Gastrocnemius medialis (tissue), 4 donors: ENCODE measurements at regions not wholly inside any gene's neighbourhood (a gene's known extent, or its start where the extent isn't known, plus 50 kb on each side); places are given as distances from the start of the nearest gene placed in this dataset.

Experiments
- ATAC-seq, 2 donors: fragments of 150-250 bp; one replicate each; pipeline ENCODE4 v1.9.1; 2016
- DNase-seq, 2 donors: peaks; one replicate each; pipeline ENCODE4 v3.0.0-alpha.2; 2019
- H3K27ac ChIP-seq, 4 donors: fragments of 200-600 bp; sonication (generic); 1 replicate in 1 of 4; 2 replicates in 3 of 4; pipeline ENCODE4 v1.5.1; 2016 to 2018; ENCODE audit warnings: mild to moderate bottlenecking in 2 of 4, moderate library complexity in 1 of 4
- H3K27me3 ChIP-seq, 3 donors: fragments of 200-600 bp; sonication (generic) in 2 of 3; 1 replicate in 1 of 3; 2 replicates in 2 of 3; pipeline versions ENCODE4 v1.5.1 to v1.6.0; 2016 to 2019; ENCODE audit warnings: mild to moderate bottlenecking in 1 of 3, moderate library complexity in 1 of 3
- H3K36me3 ChIP-seq, 2 donors: fragments of 200-600 bp; sonication (generic) in 1 of 2; one replicate each; pipeline ENCODE4 v1.5.1; 2017 to 2018
- H3K4me1 ChIP-seq, 2 donors: fragments of 200-600 bp; sonication (generic) in 1 of 2; one replicate each; pipeline ENCODE4 v1.5.1; 2016 to 2017; ENCODE audit warnings: mild to moderate bottlenecking in 2 of 2
- H3K4me3 ChIP-seq, 4 donors: fragments of 200-600 bp; sonication (generic) in 3 of 4; 1 replicate in 1 of 4; 2 replicates in 3 of 4; pipeline ENCODE4 v1.5.1; 2016 to 2019; ENCODE audit warnings: mild to moderate bottlenecking in 2 of 4
- H3K9me3 ChIP-seq, 3 donors: fragments of 200-600 bp; sonication (generic) in 2 of 3; 1 replicate in 1 of 3; 2 replicates in 2 of 3; pipeline ENCODE4 v1.5.1; 2016 to 2019
- POLR2A ChIP-seq, 2 donors: fragments of 450-650 bp; IDR thresholded peaks; one replicate each; pipeline ENCODE4 v1.6.1; 2017; ENCODE audit warnings: antibody characterized with exemption in 2 of 2, mild to moderate bottlenecking in 2 of 2, moderate library complexity in 2 of 2
- in situ Hi-C, 4 donors: fragments of 200-750 bp; cut with MboI; loops; one replicate each; pipeline versions ENCODE4 v1.15.0 to v1.8.0; 2017; ENCODE audit warnings: low sequenced_read_pairs in 4 of 4
- intact Hi-C: fragments of 100-400 bp; cut with DNase I; formaldehyde crosslinking; loops from one replicate; pipeline ENCODE4 v1.15.1; 2023; ENCODE audit warnings: low total_unique reads
- TF ChIP-seq, protein P1 (sequence below), 5 experiments: fragments of 450-650 bp in 3 of 5; fragments of 200-600 bp in 2 of 5; sonication (generic) in 2 of 5; IDR thresholded peaks in 4 of 5; conservative IDR thresholded peaks in 1 of 5; 1 replicate in 4 of 5; 2 replicates in 1 of 5; pipeline ENCODE4 v1.5.1; 2016 to 2019; ENCODE audit warnings: antibody characterized with exemption in 5 of 5, mild to moderate bottlenecking in 3 of 5, moderate library complexity in 3 of 5

DNA sequence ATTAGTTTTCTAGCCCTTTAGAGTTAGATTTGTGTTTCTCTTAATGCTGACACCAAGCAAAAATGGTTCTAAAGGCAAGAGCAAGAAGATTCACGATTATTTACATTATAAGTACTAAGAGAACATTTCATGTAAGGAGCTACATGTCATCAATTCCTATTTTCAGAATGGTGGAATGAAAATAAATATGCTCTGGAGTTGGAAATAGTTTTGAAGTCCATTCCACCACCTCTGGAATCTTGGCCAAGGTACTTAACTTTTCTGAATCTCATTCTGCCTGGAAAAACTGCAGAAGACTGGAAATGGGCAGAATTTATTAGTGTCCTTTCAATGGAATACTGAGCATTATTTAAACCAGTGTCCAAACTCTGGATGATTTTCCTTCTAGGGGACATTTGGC is 125.1 kb upstream of the RAB11FIP2 start:
- DNase-seq: no peak
- intact Hi-C loops: no loop called here
- Histone ChIP-seq H3K9me3 (no peaks in the 10 kb centered on the region), H3K36me3 (no peaks in the 10 kb centered on the region), H3K27ac (no peak overlapping the region), H3K27me3 (peaks cover 0 to 3% (median 0%) of the 10 kb centered on the region in 3 donors), H3K4me3 (no peak overlapping the region), H3K4me1 (no peaks in the 10 kb centered on the region)
- in situ Hi-C loops: no loop called here
- TF ChIP-seq POLR2A (IDR thresholded peaks at IDR 0.05): no peak
- TF ChIP-seq, protein P1, sequence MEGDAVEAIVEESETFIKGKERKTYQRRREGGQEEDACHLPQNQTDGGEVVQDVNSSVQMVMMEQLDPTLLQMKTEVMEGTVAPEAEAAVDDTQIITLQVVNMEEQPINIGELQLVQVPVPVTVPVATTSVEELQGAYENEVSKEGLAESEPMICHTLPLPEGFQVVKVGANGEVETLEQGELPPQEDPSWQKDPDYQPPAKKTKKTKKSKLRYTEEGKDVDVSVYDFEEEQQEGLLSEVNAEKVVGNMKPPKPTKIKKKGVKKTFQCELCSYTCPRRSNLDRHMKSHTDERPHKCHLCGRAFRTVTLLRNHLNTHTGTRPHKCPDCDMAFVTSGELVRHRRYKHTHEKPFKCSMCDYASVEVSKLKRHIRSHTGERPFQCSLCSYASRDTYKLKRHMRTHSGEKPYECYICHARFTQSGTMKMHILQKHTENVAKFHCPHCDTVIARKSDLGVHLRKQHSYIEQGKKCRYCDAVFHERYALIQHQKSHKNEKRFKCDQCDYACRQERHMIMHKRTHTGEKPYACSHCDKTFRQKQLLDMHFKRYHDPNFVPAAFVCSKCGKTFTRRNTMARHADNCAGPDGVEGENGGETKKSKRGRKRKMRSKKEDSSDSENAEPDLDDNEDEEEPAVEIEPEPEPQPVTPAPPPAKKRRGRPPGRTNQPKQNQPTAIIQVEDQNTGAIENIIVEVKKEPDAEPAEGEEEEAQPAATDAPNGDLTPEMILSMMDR (IDR thresholded peaks at IDR 0.05 in 4 of 5, conservative IDR thresholded peaks at IDR 0.05 in 1 of 5): no peak
- no peak for ATAC-seq

DNA sequence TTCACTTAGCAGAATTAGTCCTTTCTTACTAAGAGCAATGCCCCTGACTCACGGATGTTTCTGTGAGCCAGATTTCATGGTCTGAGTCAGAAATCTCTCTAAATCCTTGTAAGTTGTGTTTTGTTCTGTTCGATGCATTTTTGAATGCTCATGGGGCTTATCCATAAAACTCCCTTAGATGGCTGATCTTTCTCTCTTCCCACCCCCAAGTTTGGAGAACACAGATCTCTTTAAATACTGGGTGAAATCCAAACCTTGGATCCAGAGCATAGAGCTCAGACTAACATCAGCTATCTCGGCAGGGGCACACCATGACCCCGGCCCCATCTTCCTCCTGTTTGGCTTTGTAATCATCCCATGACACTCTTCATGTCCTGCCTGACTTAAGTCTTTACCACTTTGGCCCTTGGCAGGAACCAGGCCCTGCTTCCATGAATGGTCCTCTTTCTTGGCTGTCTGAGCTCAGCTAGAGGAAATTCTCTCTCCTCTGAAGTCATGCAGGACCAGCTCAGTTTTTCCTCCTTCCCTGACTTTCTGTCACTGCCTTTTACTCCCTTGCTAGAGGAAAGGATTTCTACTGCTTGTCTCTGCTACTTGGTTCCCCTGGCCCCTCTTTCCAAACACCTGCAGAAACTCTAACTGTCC is 120.4 kb upstream of the RAB11FIP2 start:
- no peak for TF ChIP-seq POLR2A (IDR thresholded peaks at IDR 0.05)
- TF ChIP-seq, protein P1 (IDR thresholded peaks at IDR 0.05 in 4 of 5, conservative IDR thresholded peaks at IDR 0.05 in 1 of 5): no peak
- ATAC-seq (no peak), DNase-seq (no peak)
- in situ Hi-C loops (no loop called here), intact Hi-C loops (no loop called here)
- Histone ChIP-seq H3K27ac (no peak overlapping the region), H3K9me3 (no peaks in the 10 kb centered on the region), H3K27me3 (no peaks in the 10 kb centered on the region), H3K4me3 (no peak overlapping the region), H3K4me1 (no peaks in the 10 kb centered on the region), H3K36me3 (no peaks in the 10 kb centered on the region)

DNA sequence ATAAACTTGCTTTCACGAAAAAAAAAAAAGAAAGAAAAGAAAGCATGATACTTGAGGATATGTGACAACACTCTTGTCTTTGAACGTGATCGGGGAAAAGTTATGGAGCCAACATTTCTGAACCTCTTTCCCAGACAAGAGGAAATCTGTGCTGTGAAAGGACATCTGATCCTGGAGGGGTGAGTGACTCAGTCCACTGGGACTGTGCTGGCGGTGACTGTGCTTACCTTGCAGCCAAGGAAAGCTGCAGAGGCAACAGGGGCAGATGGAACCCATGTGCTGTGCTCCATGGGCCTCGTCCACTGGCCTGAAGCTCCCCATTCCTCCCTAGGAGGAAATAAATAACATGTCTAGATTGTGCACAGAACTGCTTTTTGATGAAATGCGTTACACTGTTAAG is 116.5 kb upstream of the RAB11FIP2 start:
- DNase-seq (peak in 1 of 2 donors; percentile 19), ATAC-seq (no peak)
- TF ChIP-seq, protein P1 (IDR thresholded peaks at IDR 0.05 in 4 of 5, conservative IDR thresholded peaks at IDR 0.05 in 1 of 5): no peak
- no peak for TF ChIP-seq POLR2A (IDR thresholded peaks at IDR 0.05)
- in situ Hi-C loops (no loop called here), intact Hi-C loops (no loop called here)
- H3K4me1 ChIP-seq: no peaks in the 10 kb centered on the region
- no peaks in the 10 kb centered on the region for H3K9me3 ChIP-seq
- H3K36me3 ChIP-seq: no peaks in the 10 kb centered on the region
- no peak overlapping the region for H3K4me3 ChIP-seq
- H3K27me3 ChIP-seq: no peaks in the 10 kb centered on the region
- no peak overlapping the region for H3K27ac ChIP-seq

DNA sequence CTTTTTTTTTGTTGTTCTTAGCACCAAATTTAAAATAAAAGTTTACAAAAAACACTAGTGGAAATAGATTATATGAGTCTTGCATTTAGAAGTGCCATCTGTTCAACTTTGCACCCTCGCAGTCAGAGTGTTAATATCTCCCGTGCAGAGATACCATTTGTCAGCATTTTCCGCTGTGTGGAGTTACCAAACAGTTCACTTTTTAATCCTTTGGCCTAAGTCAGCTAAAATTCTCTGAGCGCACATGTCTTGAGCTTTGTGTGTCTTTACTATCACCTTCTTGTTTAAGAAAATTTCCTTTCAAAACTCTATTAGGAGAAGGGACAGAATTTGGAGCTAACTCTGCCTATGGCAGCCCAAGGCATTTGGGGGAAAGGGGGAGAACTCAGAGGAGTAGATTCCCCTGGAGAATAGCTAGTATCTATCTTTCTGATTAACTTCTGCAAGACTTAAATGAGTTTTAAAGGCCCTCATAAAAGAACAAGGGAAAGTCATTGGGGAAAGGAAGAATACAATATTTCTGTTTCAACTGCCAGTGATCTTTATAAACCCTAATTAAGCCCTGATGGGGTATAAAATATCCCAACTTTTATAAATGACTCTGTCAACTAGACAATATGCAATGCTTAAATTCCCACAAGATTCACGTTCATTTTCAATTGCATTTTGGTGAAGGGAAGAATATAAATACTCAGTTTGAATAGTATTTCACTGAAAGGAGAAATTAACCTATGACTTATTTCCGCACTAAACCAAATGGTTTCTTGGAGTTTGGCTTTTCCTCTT is 114.9 kb upstream of the RAB11FIP2 start:
- H3K4me1 ChIP-seq: no peaks in the 10 kb centered on the region
- H3K4me3 ChIP-seq: no peak overlapping the region
- no peak overlapping the region for H3K27ac ChIP-seq
- no peaks in the 10 kb centered on the region for H3K27me3 ChIP-seq
- in situ Hi-C loops: no loop called here
- intact Hi-C loops: no loop called here
- H3K36me3 ChIP-seq: no peaks in the 10 kb centered on the region
- no peaks in the 10 kb centered on the region for H3K9me3 ChIP-seq
- no peak for ATAC-seq
- TF ChIP-seq, protein P1 (IDR thresholded peaks at IDR 0.05 in 4 of 5, conservative IDR thresholded peaks at IDR 0.05 in 1 of 5): no peak
- TF ChIP-seq POLR2A (IDR thresholded peaks at IDR 0.05): no peak
- no peak for DNase-seq
